Smooth muscle cell of the brain vasculature (primary cell): ENCODE measurements at regions not wholly inside any gene's neighbourhood (a gene's known extent, or its start where the extent isn't known, plus 50 kb on each side); places are given as distances from the start of the nearest gene placed in this dataset.
A peak's percentile ranks its signal among the peaks of the same experiment; 100 is the strongest.
"Not testable (repeated sequence)": the region's sequence is repeated elsewhere in the genome, so short reads cannot be mapped to it uniquely, and the experiment has no call there.

Experiments used
- DNase-seq: peaks from one replicate; pipeline ENCODE4 v3.0.0-alpha.2; 2012; ENCODE audit warnings: low read depth, low spot score

DNA sequence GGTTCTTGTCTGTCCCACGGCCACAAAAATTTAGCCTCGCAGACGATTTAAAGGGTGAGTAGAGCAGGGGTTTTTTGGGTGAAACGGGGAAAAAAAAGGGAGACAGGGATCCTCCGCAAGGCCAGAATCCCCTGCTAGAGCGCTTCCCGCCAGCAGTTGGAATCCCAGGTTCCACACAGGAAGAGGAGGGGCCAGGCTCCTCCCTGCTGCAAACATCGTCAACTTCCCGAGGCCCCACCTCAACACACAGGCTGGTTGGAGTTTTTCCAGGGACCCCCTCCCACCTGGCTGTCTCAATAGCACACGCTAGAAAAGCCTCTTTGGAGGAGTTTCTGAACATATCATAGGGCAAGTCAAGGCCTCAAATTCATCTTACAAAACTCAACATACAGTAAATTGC lies 112.7 kb downstream of the MTERF1 start:
- DNase-seq = no peak

DNA sequence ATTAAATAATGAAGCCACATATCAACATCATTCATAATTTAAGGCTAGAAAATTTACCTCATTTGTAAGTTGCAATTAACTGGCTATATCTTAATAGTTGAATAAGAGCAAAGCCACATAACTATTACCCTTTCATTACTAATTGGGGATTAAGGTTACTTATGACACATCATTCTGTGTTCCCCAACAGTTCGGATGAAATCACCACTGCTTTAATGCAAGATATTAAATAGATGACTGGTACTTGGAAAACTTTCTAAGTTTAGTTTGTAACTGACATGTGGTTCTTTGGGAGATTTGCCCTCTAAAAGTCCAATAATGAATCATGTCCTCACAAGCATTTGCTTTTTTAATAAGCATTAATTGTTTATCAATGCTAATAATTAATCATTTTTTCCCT lies 109.1 kb downstream of the MTERF1 start:
- no peak for DNase-seq

DNA sequence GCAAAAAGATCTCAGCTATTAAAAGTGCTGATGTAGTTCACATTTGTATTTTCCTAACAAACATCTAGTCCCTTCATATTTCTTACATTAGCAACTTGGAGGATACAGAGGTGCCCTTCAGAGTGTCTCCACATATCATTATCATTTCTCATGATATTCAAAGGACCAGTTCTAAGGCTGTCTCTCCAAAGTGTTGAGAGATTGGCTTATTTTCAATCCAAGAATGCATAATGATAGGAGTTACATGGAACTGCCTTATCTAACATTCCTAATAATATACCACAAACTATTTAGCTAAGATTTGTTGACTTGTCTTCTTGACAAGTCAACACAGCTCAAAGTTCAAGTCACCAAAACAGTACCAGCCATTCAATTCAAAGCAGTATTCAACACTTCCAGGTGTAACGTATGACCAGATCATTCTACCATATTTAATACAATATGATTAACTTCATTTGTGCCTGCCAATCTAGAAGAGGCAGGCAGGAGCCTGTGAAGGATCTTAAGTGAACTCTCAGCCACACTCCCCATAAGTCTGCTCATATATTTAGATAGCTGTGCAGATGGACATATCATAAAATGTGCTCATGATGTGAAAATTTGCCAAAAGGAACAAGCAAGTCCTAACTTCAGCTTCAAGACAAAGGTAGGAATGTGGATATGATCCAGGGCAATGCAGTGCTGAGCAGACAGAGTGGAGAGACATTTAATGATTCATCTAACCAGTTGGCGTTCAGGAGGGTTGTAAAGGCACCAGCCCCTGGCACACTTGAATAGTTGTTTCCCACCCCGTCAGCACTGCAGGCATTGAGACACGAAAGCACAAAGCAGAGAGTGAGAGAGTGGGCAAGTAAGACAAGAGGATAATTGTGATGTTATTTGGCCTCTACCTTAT lies 108.3 kb downstream of the MTERF1 start:
- no peak for DNase-seq

DNA sequence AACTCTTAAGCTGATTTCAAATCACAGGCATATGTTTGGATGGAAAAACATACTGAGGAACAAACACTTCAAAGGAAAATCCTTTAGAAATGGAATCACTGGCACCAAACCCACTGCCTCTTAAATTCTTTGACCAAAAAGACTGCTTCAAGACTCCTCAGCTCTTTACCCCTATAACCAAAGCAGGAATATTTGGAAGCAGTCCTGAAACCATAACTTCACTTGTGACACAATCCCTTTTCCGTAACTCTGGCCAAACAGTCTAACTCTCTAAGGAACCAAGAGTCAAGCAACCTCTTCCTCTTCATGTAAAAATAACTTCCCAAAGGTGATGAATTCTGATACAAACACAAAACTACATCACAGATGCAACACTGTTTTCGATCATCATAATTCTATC lies 104.3 kb downstream of the MTERF1 start:
- DNase-seq = no peak

DNA sequence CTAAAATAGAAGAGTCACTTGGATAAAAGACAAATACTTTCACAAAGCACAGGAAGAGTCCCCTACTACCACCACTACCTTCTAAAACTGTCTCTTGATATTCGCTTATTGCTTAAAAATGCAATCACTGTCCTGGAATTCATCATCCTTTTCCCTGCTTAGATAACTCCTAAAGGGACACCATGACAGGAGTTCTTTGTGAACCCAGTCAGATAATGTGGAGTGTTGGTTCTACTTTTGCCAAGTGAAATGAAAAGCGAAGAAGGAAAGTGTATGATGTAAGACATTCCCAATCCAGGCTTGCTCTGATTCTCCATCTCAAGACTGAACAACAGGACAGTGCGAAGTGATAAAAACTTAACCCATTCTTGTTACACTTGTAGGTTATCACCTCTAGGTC lies 103.0 kb downstream of the MTERF1 start:
- no peak for DNase-seq

DNA sequence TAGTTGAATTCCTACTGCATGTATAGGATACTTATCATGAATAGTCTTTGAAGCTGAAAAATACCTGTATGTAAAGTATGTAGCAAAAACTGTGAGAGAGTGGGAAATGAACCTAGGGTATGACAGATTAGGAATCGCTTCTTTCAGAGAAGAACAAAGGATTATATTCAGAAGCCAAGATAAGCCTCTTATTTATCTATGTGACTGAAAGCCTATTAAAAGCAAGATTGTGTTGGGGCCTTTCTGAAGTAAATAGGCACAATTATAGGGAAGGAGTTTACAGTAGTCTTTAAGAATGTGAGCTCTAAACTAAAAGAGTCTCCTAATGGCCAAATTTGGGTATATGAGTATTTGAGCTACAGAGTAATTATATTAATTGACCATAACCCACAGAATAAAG lies 102.1 kb downstream of the MTERF1 start:
- DNase-seq = no peak

DNA sequence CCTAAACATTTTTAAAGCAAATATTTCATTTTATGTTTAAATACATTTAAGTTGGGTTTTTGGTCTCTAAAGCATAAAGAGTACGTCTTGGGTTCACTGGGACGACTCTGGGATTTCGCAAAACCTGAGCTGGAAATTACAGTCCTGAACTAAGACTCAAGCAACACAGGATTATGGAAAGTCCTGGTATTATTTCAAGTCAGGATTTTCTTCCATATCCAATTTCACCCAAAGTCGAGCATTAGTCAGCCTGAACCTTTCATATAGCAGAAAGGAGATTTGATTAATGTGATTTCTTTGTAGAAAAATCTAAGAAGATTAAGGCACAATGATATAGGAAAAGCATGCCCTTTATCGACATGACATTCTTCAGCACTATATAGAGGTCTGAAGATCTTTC lies 100.0 kb downstream of the MTERF1 start:
- no peak for DNase-seq

DNA sequence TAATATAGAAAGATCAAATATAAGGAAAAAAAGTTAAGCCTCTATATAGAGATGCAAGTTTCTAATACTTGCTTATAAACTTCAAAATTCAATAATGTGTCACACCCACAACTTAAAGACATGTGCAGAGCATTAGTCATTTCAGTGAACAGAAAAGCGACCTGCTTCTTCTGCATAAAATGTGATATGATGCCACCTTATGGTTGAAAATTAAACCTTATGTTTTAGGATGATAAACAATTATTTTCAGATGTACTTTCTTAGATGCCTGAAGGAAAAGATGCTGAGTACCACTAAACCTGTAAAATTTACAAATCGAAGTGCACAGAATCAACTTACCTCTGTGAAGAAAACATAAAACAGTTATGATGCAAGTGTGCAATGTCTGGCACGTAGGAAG lies 96.0 kb downstream of the MTERF1 start:
- DNase-seq = peak; percentile 20

DNA sequence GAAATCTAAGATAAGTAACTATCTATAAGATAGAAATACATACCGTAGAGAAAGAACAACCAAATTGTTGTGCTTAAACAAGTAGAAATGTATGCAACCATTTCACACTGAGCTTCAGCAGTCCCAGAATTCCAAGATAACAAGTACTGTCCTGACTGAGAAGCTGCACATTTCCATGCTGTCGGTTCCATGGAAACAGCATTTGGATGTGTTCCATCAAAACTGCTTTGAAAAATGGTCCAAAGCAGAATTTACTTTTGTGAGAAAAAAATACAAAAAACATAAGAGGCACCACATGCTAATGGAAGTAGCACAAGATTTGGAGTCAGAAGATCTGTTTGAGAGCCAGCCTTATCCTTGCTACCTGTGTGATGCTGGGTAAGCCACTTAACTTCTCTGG lies 92.6 kb downstream of the MTERF1 start:
- DNase-seq = no peak

DNA sequence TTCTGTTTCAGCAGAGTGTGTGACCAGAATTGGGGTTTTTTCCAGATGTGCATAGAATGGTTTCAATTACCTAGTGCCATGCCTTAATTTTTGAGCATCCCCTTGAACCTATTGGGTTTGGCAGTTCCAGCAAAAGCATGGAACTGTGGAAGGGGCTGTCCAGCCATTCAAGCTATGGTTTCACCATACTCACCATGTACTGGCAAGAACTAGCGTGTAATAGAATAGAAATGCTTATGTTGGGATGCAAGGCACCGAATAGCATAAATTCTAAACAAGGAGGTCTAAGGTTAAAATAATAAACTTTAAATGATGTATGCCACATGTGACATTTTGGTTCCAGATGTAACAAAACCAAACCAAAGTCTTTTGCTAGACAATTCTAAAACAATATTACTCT lies 91.4 kb downstream of the MTERF1 start:
- DNase-seq = no peak

DNA sequence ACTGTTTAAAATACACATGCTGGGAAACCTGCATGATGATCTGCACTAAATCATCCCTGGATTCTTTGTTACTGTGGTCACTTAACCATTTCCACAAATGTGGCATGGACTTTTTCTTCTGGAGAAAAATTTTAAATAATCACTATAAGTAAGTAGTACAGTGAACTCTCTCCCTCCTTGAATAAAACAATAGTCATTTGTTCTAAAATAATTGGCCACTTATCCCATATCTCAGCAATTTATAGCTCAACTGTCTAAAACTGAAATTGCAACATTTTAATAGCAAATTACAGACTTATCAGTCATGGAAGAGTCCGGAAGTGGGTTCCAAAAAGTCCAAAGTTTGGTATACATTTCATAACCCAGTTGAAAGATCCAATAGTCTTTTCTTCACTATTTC lies 90.9 kb downstream of the MTERF1 start:
- DNase-seq = no peak

DNA sequence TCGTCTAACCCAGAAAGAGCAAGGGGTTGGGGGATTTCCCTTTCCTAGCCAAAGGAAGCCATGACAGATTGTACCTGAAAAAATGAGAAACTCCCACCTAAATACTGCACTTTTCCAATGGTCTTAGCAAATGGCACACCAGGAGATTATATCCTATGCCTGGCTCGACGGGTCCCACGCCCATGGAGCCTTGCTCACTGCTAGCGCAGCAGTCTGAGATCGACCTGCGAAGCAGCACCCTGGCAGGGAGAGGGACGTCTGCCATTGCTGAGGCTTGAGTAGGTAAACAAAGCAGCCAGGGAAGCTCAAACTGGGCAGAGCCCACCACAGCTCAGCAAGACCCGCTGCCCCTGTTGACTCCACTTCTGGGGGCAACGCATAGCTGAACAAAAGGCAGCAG lies 89.9 kb downstream of the MTERF1 start:
- DNase-seq = not testable (repeated sequence)

DNA sequence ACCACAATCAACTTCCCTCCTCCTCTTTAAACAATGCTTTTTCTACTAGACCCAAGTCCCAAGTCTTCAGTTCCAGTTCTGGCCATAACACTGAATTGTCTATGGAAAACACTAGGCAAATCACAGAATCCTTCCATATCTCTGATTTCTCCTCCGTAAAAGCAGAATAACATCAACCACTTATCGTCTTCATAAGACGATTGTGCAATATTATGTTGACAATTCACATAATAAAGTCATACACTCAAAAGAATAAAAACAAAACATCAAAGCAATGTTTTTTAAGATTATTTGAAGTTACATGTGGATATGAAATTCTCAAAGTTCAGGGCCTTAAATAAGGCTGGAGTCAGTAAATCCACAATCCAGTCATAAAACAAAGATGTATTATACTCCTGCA lies 84.4 kb downstream of the MTERF1 start:
- no peak for DNase-seq

DNA sequence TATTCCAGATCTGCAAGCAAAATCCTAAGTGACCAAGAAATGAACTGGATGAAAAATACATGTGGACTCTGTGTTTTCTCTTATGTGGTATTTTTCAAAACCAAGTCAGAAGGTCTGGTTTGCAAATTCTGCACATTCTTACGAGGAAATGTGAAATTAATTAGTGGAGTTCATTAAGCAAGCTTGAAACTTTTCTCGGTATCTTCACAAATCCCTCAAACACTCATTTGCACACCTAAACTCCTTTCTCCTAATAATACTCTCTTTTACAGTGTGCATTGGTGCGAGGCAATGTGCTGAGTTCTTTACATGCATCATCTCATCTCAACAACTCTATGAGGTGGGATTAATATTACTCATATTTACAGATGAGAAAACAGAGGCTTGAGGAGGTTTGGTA lies 82.1 kb downstream of the MTERF1 start:
- DNase-seq = no peak

DNA sequence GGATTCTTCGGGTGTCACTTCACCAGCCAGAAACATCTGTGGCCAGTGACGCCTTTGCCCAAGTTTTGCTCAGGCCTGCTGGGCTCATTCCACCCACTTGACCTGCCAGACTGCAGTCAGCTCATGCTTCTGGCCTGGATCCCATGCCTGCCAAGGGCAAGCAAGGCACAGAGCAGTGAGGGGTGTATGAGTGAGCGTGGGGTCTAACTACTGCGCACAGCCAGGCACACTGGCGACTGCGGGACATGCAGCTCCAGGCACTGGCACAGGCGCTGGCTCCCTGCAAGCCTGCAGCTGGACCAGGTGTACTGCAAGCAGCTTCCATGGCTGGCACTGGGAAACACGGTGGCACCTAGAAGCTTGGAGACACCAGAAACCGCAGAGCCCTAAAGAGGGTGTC lies 80.1 kb downstream of the MTERF1 start:
- DNase-seq = no peak

DNA sequence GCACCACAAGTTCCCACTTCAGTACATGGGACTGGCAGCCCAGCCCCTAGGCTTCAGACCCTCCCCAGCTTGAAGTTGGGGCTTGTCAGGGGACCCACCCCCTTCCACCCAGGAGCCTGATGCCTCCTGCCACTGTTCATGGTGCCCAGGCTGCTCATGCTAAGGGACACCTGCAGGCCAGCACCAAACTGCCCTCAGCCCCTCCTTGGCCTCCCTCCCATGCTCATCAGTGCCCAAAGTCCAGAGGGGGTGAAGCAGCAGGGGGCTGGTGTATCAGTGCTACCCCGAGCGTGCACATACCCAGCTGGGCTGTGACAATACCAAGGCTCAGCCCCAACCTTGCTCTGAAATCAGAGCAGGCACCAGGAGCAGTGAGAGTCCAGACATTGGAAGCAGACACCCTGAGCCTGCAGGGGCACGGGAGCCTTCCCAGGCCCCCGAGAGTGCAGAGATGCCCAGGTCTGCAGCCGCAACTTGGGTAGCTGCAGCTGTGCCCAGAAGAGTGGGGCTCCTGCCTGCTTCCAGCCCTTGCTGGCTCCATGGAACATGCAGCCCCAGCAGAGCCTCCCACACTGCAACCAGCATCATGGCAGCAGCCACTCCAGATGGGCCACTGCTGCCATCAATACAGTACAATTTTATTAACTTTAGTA lies 79.0 kb downstream of the MTERF1 start:
- no peak for DNase-seq

DNA sequence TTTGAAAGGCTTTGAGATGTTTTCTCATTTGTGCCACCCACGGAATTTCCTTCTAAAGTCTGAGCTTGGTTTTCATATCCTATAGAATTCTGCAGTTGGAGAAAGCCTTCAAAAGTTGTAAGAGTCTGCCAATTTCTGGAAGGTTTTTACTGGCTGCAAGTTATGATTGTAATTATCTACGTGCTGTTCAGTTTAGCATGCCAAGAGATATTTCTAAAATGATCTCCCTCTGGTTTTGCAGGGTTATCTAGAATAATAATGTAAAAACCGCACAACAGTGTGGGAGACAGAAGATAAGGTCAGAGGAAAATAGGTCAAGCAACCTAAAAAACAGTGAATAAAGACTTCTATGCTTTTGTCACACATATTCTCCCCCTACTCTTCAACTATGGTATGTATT lies 69.3 kb downstream of the MTERF1 start:
- DNase-seq = no peak

DNA sequence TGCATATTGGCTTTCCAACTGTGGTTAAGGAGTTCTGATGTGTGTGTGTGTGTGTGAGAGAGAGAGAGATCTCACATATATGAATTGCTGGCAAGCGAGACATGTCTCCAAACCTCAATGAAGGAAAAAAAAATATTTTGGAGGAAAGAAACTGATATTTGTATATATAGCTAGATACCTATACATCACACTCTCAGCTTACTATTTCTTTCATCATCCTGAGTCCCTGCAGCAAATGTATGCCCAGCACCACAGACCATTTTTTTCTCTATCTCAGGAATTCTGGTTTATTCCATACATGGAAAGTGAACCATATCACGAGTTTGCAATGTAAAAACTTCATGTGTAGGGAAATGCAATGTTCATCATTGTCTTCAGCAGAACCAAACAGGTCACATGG lies 68.9 kb downstream of the MTERF1 start:
- no peak for DNase-seq

DNA sequence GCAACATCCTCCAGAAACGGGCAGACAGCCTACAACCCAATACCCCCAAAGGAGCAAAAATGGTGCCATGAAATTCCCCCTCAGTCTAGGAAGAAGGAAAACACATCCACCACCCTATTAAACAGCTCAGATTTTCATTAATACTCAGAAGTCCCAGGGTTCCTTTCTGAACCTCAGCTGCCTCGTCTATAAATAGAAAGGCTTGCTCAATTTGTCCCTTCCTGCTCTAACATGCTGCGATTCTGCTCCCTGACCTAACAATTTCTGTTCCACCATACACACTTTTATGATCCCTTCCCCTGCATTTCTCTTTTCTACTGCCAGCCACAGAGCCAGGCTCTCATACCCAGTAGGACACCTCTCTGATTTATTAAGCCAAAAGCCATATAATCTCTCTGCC lies 68.1 kb downstream of the MTERF1 start:
- no peak for DNase-seq

DNA sequence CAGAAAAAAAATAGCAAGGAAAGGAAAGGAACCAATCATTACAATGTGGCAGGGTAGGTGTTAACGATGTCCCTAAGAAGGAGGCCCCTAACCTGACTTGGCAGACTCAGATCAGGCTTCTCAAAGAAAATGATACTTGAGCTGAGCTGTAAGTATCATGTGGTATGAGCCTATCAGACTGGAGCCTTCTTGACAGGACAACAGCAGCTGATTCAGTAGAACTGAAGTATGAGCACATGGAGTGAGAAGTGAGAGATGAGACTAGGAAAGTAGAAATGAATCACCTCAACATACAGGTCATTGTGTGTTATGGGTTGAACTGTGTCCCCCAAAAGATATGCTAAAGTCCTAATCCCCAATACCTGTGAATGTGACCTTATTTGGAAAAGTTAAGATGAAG lies 66.3 kb downstream of the MTERF1 start:
- DNase-seq = no peak
